ENCODE measurements at regions not wholly inside any gene's neighbourhood (a gene's known extent, or its start where the extent isn't known, plus 50 kb on each side); places are given as distances from the start of the nearest gene placed in this dataset.
"Not testable (repeated sequence)": the region's sequence is repeated elsewhere in the genome, so short reads cannot be mapped to it uniquely, and the experiment has no call there.

DNA sequence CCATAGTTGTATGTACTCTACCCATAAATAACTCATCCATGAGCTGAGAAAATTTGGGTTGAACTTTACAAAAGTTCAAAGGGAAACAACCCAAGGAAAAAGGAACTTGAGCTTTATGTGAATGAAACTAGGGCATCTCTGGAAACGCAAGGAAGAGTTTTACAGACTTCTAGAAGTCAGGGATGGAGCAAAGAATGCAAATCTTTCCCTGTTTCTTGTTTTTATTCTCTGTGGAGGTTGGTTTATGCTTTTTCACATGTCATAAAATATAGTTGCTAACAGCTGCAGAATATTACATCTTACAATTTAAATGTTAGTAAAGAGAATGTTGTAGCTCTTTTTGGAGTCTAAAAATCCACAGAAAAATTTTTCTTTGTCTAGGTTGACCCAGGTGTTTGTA is 754.1 kb downstream of the PCDH7 start:
- H3K27me3 Mint-ChIP-seq (ENCODE audit: low read depth in 2 of 2), result no peaks in the 10 kb centered on the region
- H3K4me1 Mint-ChIP-seq, result no peaks in the 10 kb centered on the region
- intact Hi-C loops (cut with micrococcal nuclease), result no loop called here

DNA sequence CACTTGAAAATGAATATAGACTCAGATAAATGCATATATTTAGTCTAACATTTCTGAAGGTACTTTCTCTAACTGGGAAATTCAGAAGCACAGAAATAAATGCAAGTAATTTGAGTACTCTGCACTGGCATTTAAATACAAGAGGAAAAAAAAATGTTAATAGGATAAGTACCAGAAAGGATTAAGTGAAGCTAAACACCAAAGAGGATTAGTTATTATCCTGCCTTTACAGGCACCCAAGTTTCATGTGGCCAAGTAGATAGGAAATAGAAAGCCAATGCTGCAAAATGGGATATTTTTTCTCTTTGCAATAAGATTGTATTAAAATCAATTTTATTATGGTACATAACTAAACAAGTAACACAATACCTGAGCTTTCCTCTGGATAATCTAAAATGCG is 762.5 kb downstream of the PCDH7 start:
- H3K27ac ChIP-seq (ENCODE audit: low read length), result no peak overlapping the region
- no CpG with 5 or more reads among the region's 1 CpG for WGBS (ENCODE audit: insufficient coverage)
- TF ChIP-seq, protein P1, sequence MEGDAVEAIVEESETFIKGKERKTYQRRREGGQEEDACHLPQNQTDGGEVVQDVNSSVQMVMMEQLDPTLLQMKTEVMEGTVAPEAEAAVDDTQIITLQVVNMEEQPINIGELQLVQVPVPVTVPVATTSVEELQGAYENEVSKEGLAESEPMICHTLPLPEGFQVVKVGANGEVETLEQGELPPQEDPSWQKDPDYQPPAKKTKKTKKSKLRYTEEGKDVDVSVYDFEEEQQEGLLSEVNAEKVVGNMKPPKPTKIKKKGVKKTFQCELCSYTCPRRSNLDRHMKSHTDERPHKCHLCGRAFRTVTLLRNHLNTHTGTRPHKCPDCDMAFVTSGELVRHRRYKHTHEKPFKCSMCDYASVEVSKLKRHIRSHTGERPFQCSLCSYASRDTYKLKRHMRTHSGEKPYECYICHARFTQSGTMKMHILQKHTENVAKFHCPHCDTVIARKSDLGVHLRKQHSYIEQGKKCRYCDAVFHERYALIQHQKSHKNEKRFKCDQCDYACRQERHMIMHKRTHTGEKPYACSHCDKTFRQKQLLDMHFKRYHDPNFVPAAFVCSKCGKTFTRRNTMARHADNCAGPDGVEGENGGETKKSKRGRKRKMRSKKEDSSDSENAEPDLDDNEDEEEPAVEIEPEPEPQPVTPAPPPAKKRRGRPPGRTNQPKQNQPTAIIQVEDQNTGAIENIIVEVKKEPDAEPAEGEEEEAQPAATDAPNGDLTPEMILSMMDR (IDR thresholded peaks at IDR 0.05), result no peak

More for the DNA sequence above, 754.1 kb downstream of the PCDH7 start:
- 53% methylated on average over 1 of the region's 1 CpG for WGBS (ENCODE audit: insufficient coverage)
- Histone ChIP-seq H3K36me3 (ENCODE audit: control insufficient read depth, insufficient read depth, low read length) (no peaks in the 10 kb centered on the region), H3K4me1 (ENCODE audit: control insufficient read depth, insufficient read depth, low read length) (no peaks in the 10 kb centered on the region), H3K27ac (ENCODE audit: low read length) (no peak overlapping the region), H3K9me3 (ENCODE audit: control insufficient read depth, insufficient read depth, low read length) (peaks cover 2% of the 10 kb centered on the region), H3K27me3 (ENCODE audit: control insufficient read depth, insufficient read depth, low read length) (no peaks in the 10 kb centered on the region), H3K4me3 (ENCODE audit: low read length) (no peak overlapping the region)
- Mint-ChIP-seq H3K9me3 (peaks cover 15 to 19% of the 10 kb centered on the region in 2 donors), H3K27ac (no peak overlapping the region), H3K36me3 (peaks cover 6% of the 10 kb centered on the region), H3K4me3 (no peak overlapping the region)
- TF ChIP-seq, protein P1 (IDR thresholded peaks at IDR 0.05), result no peak
- ATAC-seq (no peak), DNase-seq (no peak)

DNA sequence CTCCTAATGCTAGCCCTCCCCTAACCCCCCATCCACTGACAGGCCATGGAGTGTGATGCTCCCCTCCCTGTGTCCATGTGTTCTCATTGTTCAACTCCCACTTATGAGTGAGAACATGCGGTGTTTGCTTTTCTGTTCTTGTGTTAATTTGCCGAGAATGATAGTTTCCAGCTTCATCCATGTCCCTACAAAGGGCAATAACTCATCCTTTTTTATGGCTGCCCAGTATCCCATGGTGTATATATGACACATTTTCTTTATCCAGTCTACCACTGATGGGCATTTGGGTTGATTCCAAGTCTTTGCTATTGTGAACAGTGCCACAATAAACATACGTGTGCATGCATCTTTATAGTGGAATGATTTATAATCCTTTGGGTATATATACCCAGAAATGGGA is 779.0 kb downstream of the PCDH7 start:
- H3K36me3 Mint-ChIP-seq; H3K4me1 ChIP-seq (ENCODE audit: control insufficient read depth, insufficient read depth, low read length); H3K4me1 Mint-ChIP-seq; intact Hi-C loops (cut with micrococcal nuclease); H3K27ac ChIP-seq (ENCODE audit: low read length); H3K36me3 ChIP-seq (ENCODE audit: control insufficient read depth, insufficient read depth, low read length); H3K27me3 ChIP-seq (ENCODE audit: control insufficient read depth, insufficient read depth, low read length); H3K9me3 ChIP-seq (ENCODE audit: control insufficient read depth, insufficient read depth, low read length); DNase-seq; H3K27ac Mint-ChIP-seq; H3K4me3 ChIP-seq (ENCODE audit: low read length); ATAC-seq; H3K27me3 Mint-ChIP-seq (ENCODE audit: low read depth in 2 of 2); H3K4me3 Mint-ChIP-seq: not testable (repeated sequence)
- 96% methylated on average over 3 of the region's 3 CpGs for WGBS (ENCODE audit: insufficient coverage)
- peaks cover 14 to 20% of the 10 kb centered on the region in 2 donors for H3K9me3 Mint-ChIP-seq

More for the DNA sequence above, 762.5 kb downstream of the PCDH7 start:
- Mint-ChIP-seq H3K27me3 (ENCODE audit: low read depth in 2 of 2) (no peaks in the 10 kb centered on the region), H3K36me3 (peaks cover 4% of the 10 kb centered on the region), H3K27ac (no peak overlapping the region), H3K4me3 (no peak overlapping the region), H3K9me3 (peaks cover 0 to 1% of the 10 kb centered on the region in 2 donors), H3K4me1 (no peaks in the 10 kb centered on the region)
- H3K36me3 ChIP-seq (ENCODE audit: control insufficient read depth, insufficient read depth, low read length), result no peaks in the 10 kb centered on the region
- intact Hi-C loops (cut with micrococcal nuclease), result no loop called here
- ATAC-seq (no peak), DNase-seq (no peak)
- H3K27me3 ChIP-seq (ENCODE audit: control insufficient read depth, insufficient read depth, low read length), result no peaks in the 10 kb centered on the region
- no peaks in the 10 kb centered on the region for H3K9me3 ChIP-seq (ENCODE audit: control insufficient read depth, insufficient read depth, low read length)
- no peaks in the 10 kb centered on the region for H3K4me1 ChIP-seq (ENCODE audit: control insufficient read depth, insufficient read depth, low read length)
- no peak overlapping the region for H3K4me3 ChIP-seq (ENCODE audit: low read length)

DNA sequence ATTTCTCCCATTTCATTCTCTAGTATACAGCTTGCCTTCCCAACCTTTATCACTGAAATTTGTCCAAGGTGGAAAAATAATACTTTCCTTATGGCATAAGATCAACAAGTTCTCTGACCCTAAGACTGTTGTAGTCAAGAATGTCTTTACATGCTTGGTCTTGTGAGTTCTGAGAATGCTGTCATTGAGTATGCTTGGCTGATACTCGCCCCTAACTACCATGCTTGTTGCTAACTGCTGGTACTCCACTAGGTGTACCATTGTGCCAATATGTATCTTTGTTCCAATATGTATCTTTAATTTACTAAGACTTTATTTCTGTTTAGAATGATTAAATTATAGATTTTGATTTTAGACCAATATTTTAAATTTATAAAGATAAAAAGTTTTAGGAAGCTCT is 796.4 kb downstream of the PCDH7 start:
- no peaks in the 10 kb centered on the region for H3K27me3 Mint-ChIP-seq (ENCODE audit: low read depth in 2 of 2)
- H3K4me1 Mint-ChIP-seq, result no peaks in the 10 kb centered on the region
- H3K36me3 ChIP-seq (ENCODE audit: control insufficient read depth, insufficient read depth, low read length), result no peaks in the 10 kb centered on the region
- TF ChIP-seq, protein P1 (IDR thresholded peaks at IDR 0.05), result no peak
- intact Hi-C loops (cut with micrococcal nuclease), result no loop called here
- H3K27ac ChIP-seq (ENCODE audit: low read length), result no peak overlapping the region
- H3K9me3 ChIP-seq (ENCODE audit: control insufficient read depth, insufficient read depth, low read length), result no peaks in the 10 kb centered on the region
- WGBS (ENCODE audit: insufficient coverage), result 83% methylated on average over 1 of the region's 1 CpG
- no peaks in the 10 kb centered on the region for H3K27me3 ChIP-seq (ENCODE audit: control insufficient read depth, insufficient read depth, low read length)
- no peak for ATAC-seq
- no peak overlapping the region for H3K27ac Mint-ChIP-seq
- H3K4me3 ChIP-seq (ENCODE audit: low read length), result no peak overlapping the region
- no peaks in the 10 kb centered on the region for H3K36me3 Mint-ChIP-seq
- H3K9me3 Mint-ChIP-seq, result peaks cover 13 to 19% of the 10 kb centered on the region in 2 donors
- no peak for DNase-seq
- H3K4me1 ChIP-seq (ENCODE audit: control insufficient read depth, insufficient read depth, low read length), result no peaks in the 10 kb centered on the region
- H3K4me3 Mint-ChIP-seq, result no peak overlapping the region

All from natural killer cell (primary cell).